ENCODE measurements at regions not wholly inside any gene's neighbourhood (a gene's known extent, or its start where the extent isn't known, plus 50 kb on each side); places are given as distances from the start of the nearest gene placed in this dataset.

DNA sequence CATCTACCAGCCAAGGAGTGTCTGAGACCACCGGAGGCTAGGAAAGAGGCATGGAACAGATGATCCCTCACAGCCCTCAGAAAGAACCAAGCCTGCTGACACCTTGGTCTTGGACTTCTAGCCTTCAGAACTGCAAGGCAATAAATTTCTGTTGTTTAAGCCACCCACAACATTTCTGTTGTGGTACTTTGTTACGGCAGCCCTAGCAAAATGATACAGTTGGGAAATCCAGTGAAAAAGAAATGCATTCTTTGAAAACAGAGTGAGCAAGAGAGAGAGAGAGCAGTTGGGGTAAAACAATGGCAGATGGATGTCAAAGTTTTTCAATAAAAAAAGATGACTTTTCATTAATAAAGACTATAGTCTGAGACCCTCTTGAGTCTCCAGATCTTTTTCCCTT, 219.4 kb downstream of the NFKBIZ start:
- no peaks in the 10 kb centered on the region for H3K4me1 ChIP-seq (ENCODE audit: low read depth)
- H3K27ac ChIP-seq = no peak overlapping the region
- no peak overlapping the region for H3K4me3 ChIP-seq
- no peaks in the 10 kb centered on the region for H3K9me3 ChIP-seq (ENCODE audit: low read depth)
- no peaks in the 10 kb centered on the region for H3K36me3 ChIP-seq
- no peak for TF ChIP-seq CTCF (IDR thresholded peaks at IDR 0.05; ENCODE audit: low read depth, low read length)
- DNase-seq (ENCODE audit: low read depth in 1 of 2, low spot score in 1 of 2) = no peak
- no peaks in the 10 kb centered on the region for H3K27me3 ChIP-seq

- no peak overlapping the region for H3K27ac ChIP-seq
- no peak overlapping the region for H3K4me3 ChIP-seq
- no peaks in the 10 kb centered on the region for H3K9me3 ChIP-seq (ENCODE audit: low read depth)
- H3K4me1 ChIP-seq (ENCODE audit: low read depth) = no peaks in the 10 kb centered on the region
- H3K27me3 ChIP-seq = no peaks in the 10 kb centered on the region
- no peaks in the 10 kb centered on the region for H3K36me3 ChIP-seq
- peak in 1 of 2 donors; percentile 83 for DNase-seq (ENCODE audit: low read depth in 1 of 2, low spot score in 1 of 2)
- TF ChIP-seq CTCF (IDR thresholded peaks at IDR 0.05; ENCODE audit: low read depth, low read length) = no peak
These were observed 219.9 kb downstream of the NFKBIZ start for GRCh38 chr3:102069211-102069662.

DNA sequence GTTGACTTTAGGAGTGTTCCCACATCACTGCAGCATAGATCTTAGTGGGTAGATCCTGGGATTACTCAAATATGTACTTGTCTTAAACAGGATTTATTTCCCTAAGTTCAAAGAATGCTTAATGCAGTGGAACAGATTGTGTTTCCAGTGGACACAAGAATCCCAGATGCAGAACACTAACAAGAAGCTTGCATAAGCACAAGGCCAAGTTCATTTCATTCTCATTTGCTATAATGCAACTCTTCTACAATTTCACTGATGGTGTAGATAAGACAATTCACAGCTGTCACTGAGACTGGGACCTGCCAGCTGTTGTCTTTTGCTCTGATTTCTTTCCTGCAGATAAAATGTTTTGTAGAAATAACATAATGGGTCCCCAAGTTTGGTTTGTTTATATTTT, 225.6 kb downstream of the NFKBIZ start:
- TF ChIP-seq CTCF (IDR thresholded peaks at IDR 0.05; ENCODE audit: low read depth, low read length) = no peak
- peaks cover 23% of the 10 kb centered on the region for H3K4me1 ChIP-seq (ENCODE audit: low read depth)

DNA sequence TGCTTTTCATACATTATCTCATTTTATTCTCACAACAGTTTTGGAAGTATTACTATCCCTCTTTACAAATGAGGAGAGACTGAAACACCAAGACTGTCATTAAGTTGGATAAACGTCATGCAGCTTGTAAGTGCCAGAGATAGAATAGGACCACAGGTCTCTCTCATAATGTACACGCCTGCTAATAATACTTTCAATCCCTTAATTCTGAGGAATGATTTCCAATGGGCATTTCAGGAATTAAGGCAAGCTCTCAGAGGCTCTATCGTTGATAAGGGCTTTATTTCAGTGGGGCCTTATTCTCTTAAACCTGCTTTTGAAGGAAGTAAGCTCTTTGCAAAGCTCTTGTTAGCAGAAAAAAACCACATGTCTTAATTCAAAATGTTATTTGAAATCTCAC, 229.1 kb downstream of the NFKBIZ start:
- TF ChIP-seq CTCF (IDR thresholded peaks at IDR 0.05; ENCODE audit: low read depth, low read length) = no peak
- Histone ChIP-seq H3K27me3 (no peaks in the 10 kb centered on the region), H3K4me3 (no peak overlapping the region), H3K36me3 (no peaks in the 10 kb centered on the region), H3K27ac (peak overlapping the region; percentile 71), H3K4me1 (ENCODE audit: low read depth) (peaks cover 25% of the 10 kb centered on the region), H3K9me3 (ENCODE audit: low read depth) (no peaks in the 10 kb centered on the region)
- no peak for DNase-seq (ENCODE audit: low read depth in 1 of 2, low spot score in 1 of 2)

More for the DNA sequence above, 225.6 kb downstream of the NFKBIZ start:
- Histone ChIP-seq H3K36me3 (no peaks in the 10 kb centered on the region), H3K4me3 (no peak overlapping the region), H3K27ac (no peak overlapping the region), H3K27me3 (no peaks in the 10 kb centered on the region), H3K9me3 (ENCODE audit: low read depth) (no peaks in the 10 kb centered on the region)
- no peak for DNase-seq (ENCODE audit: low read depth in 1 of 2, low spot score in 1 of 2)

- peak in 1 of 2 donors; percentile 18 for DNase-seq (ENCODE audit: low read depth in 1 of 2, low spot score in 1 of 2)
- no peaks in the 10 kb centered on the region for H3K27me3 ChIP-seq
- H3K4me3 ChIP-seq = no peak overlapping the region
- peaks cover 25% of the 10 kb centered on the region for H3K4me1 ChIP-seq (ENCODE audit: low read depth)
- no peaks in the 10 kb centered on the region for H3K36me3 ChIP-seq
- no peaks in the 10 kb centered on the region for H3K9me3 ChIP-seq (ENCODE audit: low read depth)
- peak overlapping the region; percentile 71 for H3K27ac ChIP-seq
- TF ChIP-seq CTCF (IDR thresholded peaks at IDR 0.05; ENCODE audit: low read depth, low read length) = no peak
These were observed 229.8 kb downstream of the NFKBIZ start for GRCh38 chr3:102078854-102079808.

Data from cardiac muscle cell (in vitro differentiated cells and primary cell).